Activated B cell treated with CpG ODN at 0.5 μM for 24 hours (primary cell): ENCODE measurements at regions not wholly inside any gene's neighbourhood (a gene's known extent, or its start where the extent isn't known, plus 50 kb on each side); places are given as distances from the start of the nearest gene placed in this dataset.

Experiments used
- ATAC-seq: fragments of 200-7000 bp; cut with Tn5 transposase; one replicate; pipeline ENCODE4 v1.10.0; 2021; ENCODE audit warnings: low read depth, mild to moderate bottlenecking, moderate library complexity
- CTCF ChIA-PET: fragments of 350-600 bp; sonication (Branson Sonifier 250); formaldehyde crosslinking; loops from one replicate; lab custom pipeline; 2021; ENCODE audit warnings: antibody characterized with exemption; lab: Charles Lee
- POLR2A ChIA-PET: fragments of 350-600 bp; sonication (Branson Sonifier 250); formaldehyde crosslinking; loops from one replicate; lab custom pipeline; 2021; ENCODE audit warnings: antibody characterized with exemption; lab: Charles Lee
- DNase-seq: peaks from one replicate; pipeline ENCODE4 v3.0.0; 2022
- H3K27ac Mint-ChIP-seq: one replicate; pipeline ENCODE4 v1.8.0; 2020; ENCODE audit warnings: mixed read lengths
- H3K27me3 Mint-ChIP-seq: one replicate; pipeline ENCODE4 v1.8.0; 2021; ENCODE audit warnings: mixed read lengths
- H3K36me3 Mint-ChIP-seq: one replicate; pipeline ENCODE4 v1.8.0; 2021; ENCODE audit warnings: low read depth, mixed read lengths
- H3K4me1 Mint-ChIP-seq: one replicate; pipeline ENCODE4 v1.8.0; 2021; ENCODE audit warnings: mixed read lengths
- H3K4me3 Mint-ChIP-seq: one replicate; pipeline ENCODE4 v1.8.0; 2020; ENCODE audit warnings: mild to moderate bottlenecking, mixed read lengths
- H3K9me3 Mint-ChIP-seq: one replicate; pipeline ENCODE4 v1.8.0; 2020; ENCODE audit warnings: mixed read lengths
- intact Hi-C: fragments of 100-400 bp; cut with micrococcal nuclease; formaldehyde crosslinking; loops from one replicate; pipeline ENCODE4 v1.15.1; 2024
- TF ChIP-seq, protein P1 (sequence below): fragments of 200-600 bp; IDR thresholded peaks from one replicate; pipeline ENCODE4 v1.8.0; 2022; ENCODE audit warnings: antibody characterized with exemption, mild to moderate bottlenecking

DNA sequence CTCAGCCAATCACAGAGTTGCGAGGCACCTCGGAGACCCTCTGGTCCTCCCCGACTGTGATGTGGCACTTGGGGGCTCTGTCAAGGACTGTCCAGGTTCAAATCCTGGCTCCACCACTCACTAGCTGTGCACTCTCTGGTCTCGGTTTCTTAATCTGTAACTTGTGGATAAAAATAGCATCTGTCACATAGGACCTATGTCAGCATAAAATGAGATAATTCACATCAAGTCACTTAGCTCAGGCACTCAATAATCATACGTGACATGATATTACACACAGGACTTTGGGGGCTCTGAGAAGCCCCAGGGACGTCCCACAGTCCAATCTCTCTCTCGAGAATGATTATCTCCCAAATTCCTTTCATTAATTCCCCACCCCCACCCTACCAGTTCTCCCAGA lies 166.4 kb downstream of the COPRS start:
- ATAC-seq (no peak), DNase-seq (no peak)
- H3K9me3 Mint-ChIP-seq, result no peaks in the 10 kb centered on the region
- CTCF ChIA-PET, result no interaction called here
- TF ChIP-seq, protein P1, sequence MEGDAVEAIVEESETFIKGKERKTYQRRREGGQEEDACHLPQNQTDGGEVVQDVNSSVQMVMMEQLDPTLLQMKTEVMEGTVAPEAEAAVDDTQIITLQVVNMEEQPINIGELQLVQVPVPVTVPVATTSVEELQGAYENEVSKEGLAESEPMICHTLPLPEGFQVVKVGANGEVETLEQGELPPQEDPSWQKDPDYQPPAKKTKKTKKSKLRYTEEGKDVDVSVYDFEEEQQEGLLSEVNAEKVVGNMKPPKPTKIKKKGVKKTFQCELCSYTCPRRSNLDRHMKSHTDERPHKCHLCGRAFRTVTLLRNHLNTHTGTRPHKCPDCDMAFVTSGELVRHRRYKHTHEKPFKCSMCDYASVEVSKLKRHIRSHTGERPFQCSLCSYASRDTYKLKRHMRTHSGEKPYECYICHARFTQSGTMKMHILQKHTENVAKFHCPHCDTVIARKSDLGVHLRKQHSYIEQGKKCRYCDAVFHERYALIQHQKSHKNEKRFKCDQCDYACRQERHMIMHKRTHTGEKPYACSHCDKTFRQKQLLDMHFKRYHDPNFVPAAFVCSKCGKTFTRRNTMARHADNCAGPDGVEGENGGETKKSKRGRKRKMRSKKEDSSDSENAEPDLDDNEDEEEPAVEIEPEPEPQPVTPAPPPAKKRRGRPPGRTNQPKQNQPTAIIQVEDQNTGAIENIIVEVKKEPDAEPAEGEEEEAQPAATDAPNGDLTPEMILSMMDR, result no peak
- H3K27ac Mint-ChIP-seq, result no peak overlapping the region
- H3K36me3 Mint-ChIP-seq, result no peaks in the 10 kb centered on the region
- no peak overlapping the region for H3K4me3 Mint-ChIP-seq
- peaks cover 2% of the 10 kb centered on the region for H3K27me3 Mint-ChIP-seq
- H3K4me1 Mint-ChIP-seq, result no peaks in the 10 kb centered on the region
- intact Hi-C loops, result no loop called here
- POLR2A ChIA-PET, result interaction anchor here (0.7 kb wide), 1 partner anchor 1350 kb away, joined by 3 read pairs; no protein-coding TSS in a partner anchor

DNA sequence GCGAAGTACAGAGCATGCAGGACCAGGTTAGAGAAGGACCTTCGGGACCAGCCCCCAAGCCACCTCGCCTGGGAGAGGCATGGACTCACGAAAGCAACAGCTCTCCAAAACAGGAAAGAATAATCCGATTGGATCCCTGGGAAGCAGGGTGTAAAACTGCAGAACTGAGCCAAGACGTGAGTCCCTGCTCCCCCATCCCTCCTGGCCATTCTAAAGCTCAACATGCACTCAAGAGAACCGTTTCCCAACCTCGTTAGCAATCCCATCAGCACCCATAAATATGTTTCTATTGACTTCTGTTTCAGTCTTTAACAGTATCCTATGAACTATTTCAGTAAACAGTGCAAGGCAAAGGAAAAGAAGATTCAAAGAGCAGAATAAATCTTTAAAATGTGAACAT lies 167.0 kb downstream of the COPRS start:
- Mint-ChIP-seq H3K27ac (no peak overlapping the region), H3K4me3 (no peak overlapping the region), H3K36me3 (no peaks in the 10 kb centered on the region), H3K4me1 (no peaks in the 10 kb centered on the region), H3K9me3 (no peaks in the 10 kb centered on the region), H3K27me3 (no peaks in the 10 kb centered on the region)
- ChIA-PET CTCF (no interaction called here), POLR2A (interaction anchor here (0.6 kb wide), 1 partner anchor 823 kb away, joined by 7 read pairs; no protein-coding TSS in a partner anchor)
- DNase-seq, result no peak
- no peak for ATAC-seq
- intact Hi-C loops, result no loop called here
- TF ChIP-seq, protein P1, result no peak

DNA sequence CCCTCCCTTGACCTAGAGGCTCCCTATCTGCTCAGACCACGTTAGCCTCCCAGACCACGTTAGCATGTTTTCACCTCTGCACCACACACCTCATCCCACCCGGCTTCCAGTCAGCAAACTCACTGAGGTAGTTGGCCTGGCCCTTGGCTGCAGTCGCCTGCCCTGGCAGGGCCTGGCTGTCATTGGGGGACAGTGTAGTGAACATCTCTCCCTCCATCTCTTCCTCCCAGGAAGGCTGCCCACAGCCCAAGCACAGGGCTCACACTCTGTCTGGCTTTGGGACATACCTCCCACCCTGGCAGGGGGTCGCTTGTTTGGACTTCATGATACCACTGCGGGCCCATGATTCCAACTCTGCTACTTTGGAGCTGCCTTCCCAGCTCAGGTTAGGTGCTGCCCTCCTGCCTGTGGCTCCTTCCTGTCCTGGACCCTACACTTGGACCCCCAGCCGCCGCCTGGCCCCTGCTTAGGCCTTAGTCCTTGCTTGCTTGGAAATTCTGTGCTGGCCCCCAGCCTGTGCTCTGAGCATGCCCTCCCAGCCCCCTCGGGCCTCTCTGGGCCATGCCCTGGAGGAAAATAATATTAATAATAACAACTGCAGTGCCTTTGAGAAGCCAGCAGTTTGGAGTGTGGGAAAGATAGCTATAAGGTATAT lies 167.7 kb downstream of the COPRS start:
- intact Hi-C loops, result no loop called here
- DNase-seq (no peak), ATAC-seq (no peak)
- TF ChIP-seq, protein P1, result no peak
- CTCF ChIA-PET, result no interaction called here
- POLR2A ChIA-PET, result interaction anchor here (0.6 kb wide), 1 partner anchor 822 kb away, joined by 7 read pairs; no protein-coding TSS in a partner anchor
- Mint-ChIP-seq H3K9me3 (no peaks in the 10 kb centered on the region), H3K4me1 (no peaks in the 10 kb centered on the region), H3K4me3 (no peak overlapping the region), H3K27ac (no peak overlapping the region), H3K36me3 (no peaks in the 10 kb centered on the region), H3K27me3 (no peaks in the 10 kb centered on the region)

DNA sequence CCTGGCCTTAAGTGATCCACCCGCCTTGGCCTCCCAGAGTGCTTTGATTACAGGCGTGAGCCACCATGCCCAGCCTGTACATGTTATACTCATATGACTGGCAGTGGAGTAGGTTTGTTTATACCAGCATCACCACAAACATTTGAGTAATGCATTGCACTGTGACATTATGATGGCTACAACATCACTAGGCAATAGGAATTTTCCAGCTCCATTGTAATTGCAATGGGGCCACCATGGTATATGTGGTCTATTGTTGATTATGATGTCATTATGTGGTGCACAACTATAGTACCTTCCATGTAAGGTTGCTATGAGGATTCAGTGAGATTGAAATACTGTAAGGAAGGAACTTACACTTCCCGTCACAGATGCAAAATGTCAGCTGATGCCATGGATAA lies 168.9 kb downstream of the COPRS start:
- DNase-seq (no peak), ATAC-seq (no peak)
- Mint-ChIP-seq H3K36me3 (no peaks in the 10 kb centered on the region), H3K27ac (no peak overlapping the region), H3K9me3 (no peaks in the 10 kb centered on the region), H3K4me3 (no peak overlapping the region), H3K27me3 (no peaks in the 10 kb centered on the region), H3K4me1 (no peaks in the 10 kb centered on the region)
- intact Hi-C loops, result no loop called here
- TF ChIP-seq, protein P1, result no peak
- CTCF ChIA-PET, result no interaction called here
- POLR2A ChIA-PET, result no interaction called here

DNA sequence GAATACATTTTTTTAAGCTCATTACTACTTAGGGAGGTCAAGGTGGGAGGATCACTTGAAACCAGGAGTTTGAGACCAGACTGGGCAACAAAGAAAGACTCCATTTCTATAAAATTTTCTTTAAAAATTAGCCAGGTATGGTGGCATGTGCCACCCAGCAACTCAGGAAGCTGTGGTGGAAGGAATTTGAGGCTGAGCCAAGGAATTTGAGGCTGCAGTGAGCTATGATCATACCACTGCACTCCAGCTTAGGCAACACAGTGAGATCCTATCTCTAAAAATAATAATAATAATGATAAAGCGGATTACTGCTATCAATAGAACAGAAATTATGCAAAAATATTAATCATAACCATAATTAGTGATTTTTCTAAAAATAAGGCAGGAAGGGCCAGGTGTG lies 170.3 kb downstream of the COPRS start:
- ChIA-PET POLR2A (no interaction called here), CTCF (no interaction called here)
- TF ChIP-seq, protein P1, result no peak
- no peak for ATAC-seq
- no peak overlapping the region for H3K27ac Mint-ChIP-seq
- DNase-seq, result no peak
- intact Hi-C loops, result loop anchor here (10.0 kb wide), 1 partner anchor 124 kb away; no protein-coding TSS in a partner anchor
- H3K27me3 Mint-ChIP-seq, result peaks cover 5% of the 10 kb centered on the region
- no peaks in the 10 kb centered on the region for H3K4me1 Mint-ChIP-seq
- no peak overlapping the region for H3K4me3 Mint-ChIP-seq
- no peaks in the 10 kb centered on the region for H3K36me3 Mint-ChIP-seq
- H3K9me3 Mint-ChIP-seq, result no peaks in the 10 kb centered on the region
